IPS-18a (cell line): ENCODE measurements at regions not wholly inside any gene's neighbourhood (a gene's known extent, or its start where the extent isn't known, plus 50 kb on each side); places are given as distances from the start of the nearest gene placed in this dataset.
"Not testable (repeated sequence)": the region's sequence is repeated elsewhere in the genome, so short reads cannot be mapped to it uniquely, and the experiment has no call there.

ENCODE experiments used
- H3K27ac ChIP-seq: one replicate; pipeline ENCODE4 v1.5.1; 2013; ENCODE audit warnings: low read length
- H3K27me3 ChIP-seq: one replicate; pipeline ENCODE4 v1.6.1; 2013; ENCODE audit warnings: mild to moderate bottlenecking, low read length; ENCODE audit not compliant: control insufficient read depth, insufficient read depth
- H3K36me3 ChIP-seq: one replicate; pipeline ENCODE4 v1.6.1; 2013; ENCODE audit warnings: low read depth, low read length; ENCODE audit not compliant: control insufficient read depth
- H3K4me1 ChIP-seq: one replicate; pipeline ENCODE4 v1.6.1; 2013; ENCODE audit warnings: low read depth, low read length; ENCODE audit not compliant: control insufficient read depth
- H3K4me3 ChIP-seq: one replicate; pipeline ENCODE4 v1.5.1; 2013; ENCODE audit warnings: low read length
- H3K9ac ChIP-seq: one replicate; pipeline ENCODE4 v1.6.1; 2013; ENCODE audit warnings: mild to moderate bottlenecking, low read length, moderate library complexity
- H3K9me3 ChIP-seq: one replicate; pipeline ENCODE4 v1.6.1; 2013; ENCODE audit warnings: low read depth, low read length; ENCODE audit not compliant: control insufficient read depth

DNA sequence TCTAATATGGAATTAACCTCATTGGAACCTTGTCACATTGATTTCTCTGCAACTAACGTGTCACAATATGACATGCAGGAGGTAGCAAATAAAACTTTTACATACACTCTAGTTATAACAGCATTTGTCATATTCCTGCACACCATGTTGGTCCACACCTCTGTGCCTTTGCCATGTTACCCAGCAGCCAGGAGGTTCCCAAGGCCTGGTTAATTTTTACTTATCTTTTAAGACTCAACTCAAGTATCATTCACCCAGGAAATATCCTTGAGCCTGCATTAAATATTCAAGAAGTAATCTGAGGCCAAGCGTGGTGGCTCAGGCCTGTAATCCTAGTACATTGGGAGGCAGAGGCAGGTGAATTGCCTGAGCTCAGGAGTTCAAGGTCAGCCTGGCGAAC, 447.2 kb upstream of the NR5A2 start:
- Histone ChIP-seq H3K27me3 (no peaks in the 10 kb centered on the region), H3K27ac (no peak overlapping the region), H3K4me1 (peaks cover 7% of the 10 kb centered on the region), H3K9ac (no peak overlapping the region), H3K9me3 (peaks cover 3% of the 10 kb centered on the region), H3K36me3 (no peaks in the 10 kb centered on the region), H3K4me3 (no peak overlapping the region)

DNA sequence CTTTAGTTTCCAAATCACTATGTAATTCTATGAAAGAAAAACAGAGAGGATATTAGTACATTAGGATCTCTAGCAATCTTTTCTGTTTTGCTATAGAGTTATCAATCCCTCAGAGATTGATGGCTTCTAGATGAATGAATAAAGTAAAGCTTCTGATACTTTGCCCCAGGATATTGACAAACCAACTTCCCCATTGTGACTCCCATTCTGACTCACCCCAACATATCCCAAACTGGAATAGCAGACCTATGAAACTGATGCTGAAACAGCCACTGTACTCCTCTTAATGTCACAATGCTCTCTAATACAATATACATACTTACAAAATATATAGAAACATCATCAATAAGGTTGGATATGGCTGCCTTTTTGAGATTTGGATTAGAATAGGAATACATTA, 442.1 kb upstream of the NR5A2 start:
- peaks cover 7% of the 10 kb centered on the region for H3K4me1 ChIP-seq
- no peaks in the 10 kb centered on the region for H3K36me3 ChIP-seq
- H3K9me3 ChIP-seq: no peaks in the 10 kb centered on the region
- no peak overlapping the region for H3K9ac ChIP-seq
- H3K27ac ChIP-seq: no peak overlapping the region
- no peaks in the 10 kb centered on the region for H3K27me3 ChIP-seq
- H3K4me3 ChIP-seq: no peak overlapping the region

DNA sequence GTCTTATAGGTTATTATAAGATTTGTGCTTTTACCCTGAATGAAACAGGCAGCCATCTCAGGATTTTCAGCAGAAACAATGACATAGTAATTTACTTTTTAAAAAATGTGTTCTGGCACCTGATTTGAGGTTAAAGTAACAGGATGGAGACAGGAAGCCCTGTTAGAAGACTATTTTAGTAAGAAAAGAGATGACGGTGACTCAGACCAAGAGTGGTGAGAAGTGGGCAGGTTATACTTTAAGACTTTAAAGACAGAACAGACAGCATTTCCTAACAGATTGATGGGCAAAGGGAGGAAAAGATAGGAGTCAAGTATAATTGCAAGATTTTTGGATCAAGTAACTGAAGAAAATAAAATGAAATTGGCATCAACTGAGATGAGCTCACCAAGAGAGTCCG, 436.8 kb upstream of the NR5A2 start:
- H3K9me3 ChIP-seq: no peaks in the 10 kb centered on the region
- H3K9ac ChIP-seq: no peak overlapping the region
- H3K27ac ChIP-seq: no peak overlapping the region
- no peaks in the 10 kb centered on the region for H3K4me1 ChIP-seq
- no peaks in the 10 kb centered on the region for H3K36me3 ChIP-seq
- no peak overlapping the region for H3K4me3 ChIP-seq
- H3K27me3 ChIP-seq: no peaks in the 10 kb centered on the region

DNA sequence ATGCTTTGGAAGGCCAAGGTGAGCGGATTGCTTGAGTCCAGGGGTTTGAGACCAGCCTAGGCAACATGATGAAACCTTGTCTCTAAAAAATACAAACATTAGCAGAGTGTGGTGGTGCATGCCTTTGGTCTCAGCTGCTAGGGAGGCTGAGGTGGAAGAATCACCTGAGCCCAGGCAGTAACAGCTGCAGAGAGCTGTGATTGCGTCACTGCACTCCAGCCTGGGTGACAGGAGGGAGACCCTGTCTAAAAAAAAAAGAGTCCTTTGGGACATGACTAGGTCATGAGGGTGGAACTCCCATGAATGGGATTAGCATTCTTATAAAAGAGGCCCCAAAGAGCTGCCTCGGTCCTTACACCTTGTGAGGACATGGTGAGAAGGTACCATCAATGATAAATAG, 436.0 kb upstream of the NR5A2 start:
- H3K36me3 ChIP-seq: no peaks in the 10 kb centered on the region
- no peak overlapping the region for H3K4me3 ChIP-seq
- no peaks in the 10 kb centered on the region for H3K27me3 ChIP-seq
- no peaks in the 10 kb centered on the region for H3K9me3 ChIP-seq
- H3K27ac ChIP-seq: no peak overlapping the region
- no peak overlapping the region for H3K9ac ChIP-seq
- H3K4me1 ChIP-seq: no peaks in the 10 kb centered on the region

DNA sequence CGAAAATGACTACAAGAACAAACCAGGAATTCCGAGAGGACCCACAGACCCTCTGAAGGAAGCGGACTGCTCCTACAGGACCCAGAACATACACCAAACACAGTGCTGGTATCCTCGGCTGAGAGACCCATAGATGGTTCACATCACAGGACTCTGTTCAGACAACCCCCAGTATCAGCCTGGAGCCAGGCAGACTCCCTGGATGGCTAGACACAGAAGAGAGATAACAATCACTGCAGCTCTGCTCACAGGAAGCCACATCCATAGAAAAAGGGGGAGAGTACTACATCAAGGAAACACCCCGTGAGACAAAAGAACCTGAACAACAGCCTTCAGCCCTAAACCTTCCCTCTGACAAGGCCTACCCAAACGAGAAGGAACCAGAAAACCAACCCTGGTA, 434.0 kb upstream of the NR5A2 start:
- no peak overlapping the region for H3K27ac ChIP-seq
- H3K36me3 ChIP-seq: no peaks in the 10 kb centered on the region
- H3K4me1 ChIP-seq: no peaks in the 10 kb centered on the region
- no peaks in the 10 kb centered on the region for H3K27me3 ChIP-seq
- H3K4me3 ChIP-seq: no peak overlapping the region
- H3K9me3 ChIP-seq: no peaks in the 10 kb centered on the region
- no peak overlapping the region for H3K9ac ChIP-seq

DNA sequence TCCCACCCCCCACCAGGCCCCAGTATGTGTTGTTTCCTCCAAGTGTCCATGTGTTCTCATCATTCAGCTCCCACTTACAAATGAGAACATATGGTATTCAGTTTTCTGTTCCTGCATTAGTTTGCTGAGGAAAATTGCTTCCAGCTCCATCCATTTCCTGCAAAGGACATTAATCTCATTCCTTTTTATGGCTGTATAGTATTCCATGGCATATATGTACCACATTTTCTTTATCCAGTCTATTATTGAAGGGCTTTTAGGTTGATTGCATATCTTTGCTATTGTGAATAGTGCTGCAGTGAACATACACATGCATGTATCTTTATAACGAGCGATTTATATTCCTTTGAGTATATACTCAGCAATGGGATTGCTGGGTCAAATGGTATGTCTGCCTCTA, 431.1 kb upstream of the NR5A2 start:
- not testable (repeated sequence) for H3K9me3 ChIP-seq, H3K27ac ChIP-seq, H3K4me1 ChIP-seq, H3K27me3 ChIP-seq, H3K9ac ChIP-seq, H3K36me3 ChIP-seq, H3K4me3 ChIP-seq

DNA sequence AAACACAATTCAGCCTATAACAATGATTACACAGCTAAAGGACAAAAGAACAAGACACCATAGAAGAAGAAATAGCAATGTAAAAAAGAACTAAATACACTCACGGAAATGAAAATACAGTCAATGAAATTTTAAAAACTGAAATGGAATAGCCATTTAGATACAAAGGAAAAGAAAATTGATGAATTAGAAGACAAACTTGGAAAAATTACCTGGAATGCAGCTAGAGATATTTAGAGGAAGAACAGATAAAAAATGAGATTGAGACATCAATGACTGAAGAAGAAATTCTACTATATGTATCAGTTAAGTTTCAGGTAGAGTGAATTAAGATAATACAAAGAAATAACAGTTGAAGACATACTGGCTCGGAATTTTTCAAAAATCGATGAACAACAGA, 430.4 kb upstream of the NR5A2 start:
- H3K9ac ChIP-seq: no peak overlapping the region
- H3K27me3 ChIP-seq: no peaks in the 10 kb centered on the region
- H3K4me3 ChIP-seq: no peak overlapping the region
- H3K36me3 ChIP-seq: no peaks in the 10 kb centered on the region
- no peaks in the 10 kb centered on the region for H3K4me1 ChIP-seq
- no peaks in the 10 kb centered on the region for H3K9me3 ChIP-seq
- no peak overlapping the region for H3K27ac ChIP-seq

DNA sequence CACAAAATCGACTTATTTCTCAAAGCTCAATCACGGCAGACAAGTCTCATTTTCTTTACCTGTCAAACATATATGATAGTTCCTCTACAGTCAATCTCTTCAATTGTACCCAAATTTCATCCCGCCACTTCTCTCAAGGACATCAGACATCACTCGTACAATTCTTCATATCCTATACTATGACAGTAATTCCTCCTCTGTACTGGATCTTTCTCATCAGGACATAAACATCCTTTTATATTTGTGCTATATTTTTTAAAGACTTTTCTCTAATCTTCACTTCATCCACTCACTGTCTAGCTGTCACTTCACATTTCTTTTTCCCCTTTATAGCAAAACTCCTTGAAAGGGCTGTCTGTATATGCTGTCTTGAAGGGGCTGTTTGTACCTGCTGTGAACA, 419.1 kb upstream of the NR5A2 start:
- Histone ChIP-seq H3K36me3 (no peaks in the 10 kb centered on the region), H3K9ac (no peak overlapping the region), H3K27ac (no peak overlapping the region), H3K4me3 (no peak overlapping the region), H3K27me3 (no peaks in the 10 kb centered on the region), H3K4me1 (no peaks in the 10 kb centered on the region), H3K9me3 (no peaks in the 10 kb centered on the region)

DNA sequence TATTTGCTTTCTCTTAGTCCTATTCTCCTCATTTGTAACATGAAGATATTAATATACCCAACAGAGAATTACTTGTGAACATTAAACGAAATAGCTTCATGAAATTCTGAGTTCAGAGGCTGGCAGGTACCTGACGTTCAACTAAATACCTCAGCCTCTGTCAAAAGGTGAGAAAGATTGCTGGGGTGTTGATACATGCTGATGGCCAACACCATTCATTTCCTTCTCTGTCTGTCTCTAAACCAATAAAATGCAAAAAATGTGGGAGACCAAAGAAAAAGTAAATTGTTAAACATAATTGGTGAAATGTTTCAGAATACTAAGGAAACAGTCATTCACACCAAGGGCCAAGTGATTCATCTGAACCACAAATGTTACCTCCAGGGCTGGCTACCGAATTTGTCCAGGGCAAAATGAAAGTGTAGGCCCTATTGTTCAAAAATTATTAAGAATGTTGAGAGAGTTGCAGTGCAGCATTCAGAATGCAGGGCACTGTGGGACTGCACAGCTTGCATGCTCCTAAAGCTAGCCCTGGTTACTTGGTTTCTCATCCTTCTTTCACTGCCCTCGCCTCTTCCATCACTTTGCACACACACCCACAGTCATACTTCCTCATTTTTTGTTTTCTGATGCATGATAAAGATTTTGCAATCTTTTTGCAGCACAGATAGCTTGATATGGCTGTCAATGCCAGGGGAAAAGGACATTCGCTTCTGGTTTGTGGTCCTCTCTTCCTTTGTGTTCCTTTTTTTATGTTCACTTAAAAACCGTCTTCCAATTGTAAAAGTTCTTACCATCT, 414.3 kb upstream of the NR5A2 start:
- no peaks in the 10 kb centered on the region for H3K27me3 ChIP-seq
- no peaks in the 10 kb centered on the region for H3K4me1 ChIP-seq
- H3K9me3 ChIP-seq: no peaks in the 10 kb centered on the region
- H3K36me3 ChIP-seq: no peaks in the 10 kb centered on the region
- H3K9ac ChIP-seq: no peak overlapping the region
- no peak overlapping the region for H3K4me3 ChIP-seq
- H3K27ac ChIP-seq: no peak overlapping the region

DNA sequence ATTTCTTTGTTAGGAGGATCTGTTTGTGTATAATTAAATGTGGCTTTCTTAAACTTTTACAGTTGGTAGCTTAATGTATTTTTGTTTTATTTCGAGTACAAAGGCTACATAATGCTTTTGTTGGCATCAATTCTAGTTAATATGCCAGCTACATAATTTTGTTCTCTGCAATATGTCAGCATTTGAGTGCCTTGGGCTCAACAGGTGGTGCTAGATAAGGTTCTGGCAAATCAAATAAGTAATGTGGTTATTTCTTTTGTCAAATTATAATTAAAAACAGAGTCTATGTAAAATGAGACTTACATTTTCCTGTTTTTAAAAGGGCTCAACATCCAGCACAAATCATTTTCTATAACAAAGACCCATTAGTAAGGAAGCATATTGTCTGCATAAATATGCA, 410.6 kb upstream of the NR5A2 start:
- Histone ChIP-seq H3K27ac (no peak overlapping the region), H3K4me1 (no peaks in the 10 kb centered on the region), H3K9me3 (no peaks in the 10 kb centered on the region), H3K4me3 (no peak overlapping the region), H3K36me3 (no peaks in the 10 kb centered on the region), H3K9ac (no peak overlapping the region), H3K27me3 (no peaks in the 10 kb centered on the region)

DNA sequence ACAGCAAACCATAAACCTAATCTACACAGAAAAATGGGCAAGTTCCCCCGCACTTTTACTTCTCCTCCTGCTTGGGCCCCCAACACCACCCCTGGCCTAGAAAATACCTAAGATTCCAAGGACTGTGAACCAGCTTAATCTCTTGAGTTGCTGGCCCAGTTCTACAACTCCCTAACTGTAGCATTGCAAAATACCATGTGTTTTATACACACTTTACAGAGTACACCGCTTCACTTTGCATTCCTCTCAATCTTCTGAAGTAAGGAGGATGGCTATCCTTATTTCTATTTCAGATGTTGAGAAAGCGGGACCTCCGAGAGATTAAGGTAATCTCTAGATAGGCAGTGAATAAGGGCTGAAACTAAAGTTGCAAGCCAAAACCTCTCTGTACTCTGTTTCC, 408.3 kb upstream of the NR5A2 start:
- Histone ChIP-seq H3K9me3 (no peaks in the 10 kb centered on the region), H3K4me1 (no peaks in the 10 kb centered on the region), H3K9ac (no peak overlapping the region), H3K4me3 (no peak overlapping the region), H3K27ac (no peak overlapping the region), H3K36me3 (no peaks in the 10 kb centered on the region), H3K27me3 (no peaks in the 10 kb centered on the region)

DNA sequence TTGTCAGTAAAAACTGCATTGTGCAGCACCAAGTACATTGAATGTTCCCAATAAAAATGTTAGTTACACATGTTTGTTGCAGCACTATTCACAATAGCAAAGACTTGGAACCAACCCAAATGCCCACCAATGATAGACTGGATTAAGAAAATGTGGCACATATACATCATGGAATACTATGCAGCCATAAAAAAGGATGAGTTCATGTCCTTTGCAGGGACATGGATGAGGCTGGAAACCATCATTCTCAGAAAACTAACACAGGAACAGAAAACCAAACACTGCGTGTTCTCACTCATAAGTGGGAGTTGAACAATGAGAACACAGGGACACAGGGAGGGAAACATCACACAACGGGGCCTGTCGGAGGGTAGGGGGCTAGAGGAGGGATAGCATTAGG, 401.3 kb upstream of the NR5A2 start:
- not testable (repeated sequence) for H3K9me3 ChIP-seq, H3K27ac ChIP-seq, H3K9ac ChIP-seq, H3K27me3 ChIP-seq, H3K4me1 ChIP-seq, H3K36me3 ChIP-seq, H3K4me3 ChIP-seq
